ENCODE measurements at regions not wholly inside any gene's neighbourhood (a gene's known extent, or its start where the extent isn't known, plus 50 kb on each side); places are given as distances from the start of the nearest gene placed in this dataset.
"Not testable (repeated sequence)": the region's sequence is repeated elsewhere in the genome, so short reads cannot be mapped to it uniquely, and the experiment has no call there.

GRCh38 chrX:444305-444704, 57.6 kb upstream of the PPP2R3B start:
- DNase-seq (ENCODE audit: extremely low spot score, unreplicated experiment), result no peak
- H3K27ac Mint-ChIP-seq, result no peak overlapping the region
- peaks cover 70% of the 10 kb centered on the region for H3K27me3 Mint-ChIP-seq
- H3K9me3 Mint-ChIP-seq, result peaks cover 4% of the 10 kb centered on the region
- no peaks in the 10 kb centered on the region for H3K4me1 Mint-ChIP-seq (ENCODE audit: unreplicated experiment)
- peaks cover 4% of the 10 kb centered on the region for H3K36me3 Mint-ChIP-seq
- no peak for TF ChIP-seq CTCF (conservative IDR thresholded peaks at IDR 0.05)
- no peak overlapping the region for H3K4me3 Mint-ChIP-seq

DNA sequence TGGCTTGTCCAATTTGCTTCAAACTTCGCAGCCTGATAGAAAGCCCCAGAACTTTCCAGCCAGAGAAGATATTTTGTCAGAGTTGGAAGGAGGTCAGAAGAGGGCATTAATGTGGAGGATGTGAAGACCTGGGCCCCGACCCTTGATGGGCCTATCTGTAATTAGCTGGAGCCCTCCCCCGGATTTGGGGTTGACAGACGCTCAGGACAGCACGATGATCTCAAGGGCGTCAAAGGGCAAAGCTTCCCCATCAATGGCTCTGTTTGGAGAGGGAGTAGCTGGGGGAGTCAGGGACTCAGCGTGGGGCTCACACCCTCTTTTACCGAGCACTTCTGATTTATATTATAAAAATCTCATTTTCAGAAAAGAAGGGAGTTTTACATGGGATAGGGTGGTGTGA, 59.0 kb upstream of the PPP2R3B start:
- Mint-ChIP-seq H3K27ac (no peak overlapping the region), H3K4me3 (no peak overlapping the region), H3K36me3 (no peaks in the 10 kb centered on the region), H3K9me3 (peaks cover 4% of the 10 kb centered on the region), H3K4me1 (ENCODE audit: unreplicated experiment) (no peaks in the 10 kb centered on the region), H3K27me3 (peaks cover 56% of the 10 kb centered on the region)
- DNase-seq (ENCODE audit: extremely low spot score, unreplicated experiment), result no peak
- TF ChIP-seq CTCF (conservative IDR thresholded peaks at IDR 0.05), result no peak

DNA sequence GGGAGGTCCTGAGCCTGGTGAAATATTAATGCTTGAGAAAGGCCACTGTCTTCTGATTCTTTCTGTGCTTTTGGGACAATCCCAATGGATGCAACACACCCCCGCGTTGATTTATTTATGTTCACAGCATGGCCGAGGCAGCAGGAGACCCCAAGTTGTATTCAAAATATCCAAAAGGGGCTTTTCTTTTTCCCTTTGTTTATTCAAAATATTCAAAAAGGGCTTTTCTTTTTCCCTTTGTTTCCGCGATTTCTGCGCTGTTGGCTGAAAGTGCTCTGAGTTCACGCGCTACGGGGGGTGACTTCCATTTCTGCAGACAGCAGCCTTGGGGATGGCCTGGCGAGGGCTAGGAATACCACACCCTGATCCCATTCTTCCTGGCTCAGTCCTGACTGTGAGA, 59.5 kb upstream of the PPP2R3B start:
- H3K27ac Mint-ChIP-seq, result no peak overlapping the region
- H3K9me3 Mint-ChIP-seq, result peaks cover 4% of the 10 kb centered on the region
- no peak for TF ChIP-seq CTCF (conservative IDR thresholded peaks at IDR 0.05)
- H3K36me3 Mint-ChIP-seq, result no peaks in the 10 kb centered on the region
- no peak for DNase-seq (ENCODE audit: extremely low spot score, unreplicated experiment)
- peaks cover 51% of the 10 kb centered on the region for H3K27me3 Mint-ChIP-seq
- H3K4me3 Mint-ChIP-seq, result no peak overlapping the region
- H3K4me1 Mint-ChIP-seq (ENCODE audit: unreplicated experiment), result no peaks in the 10 kb centered on the region

GRCh38 chrX:447052-447451, 60.3 kb upstream of the PPP2R3B start:
- no peak overlapping the region for H3K27ac Mint-ChIP-seq
- peaks cover 4% of the 10 kb centered on the region for H3K9me3 Mint-ChIP-seq
- no peak overlapping the region for H3K4me3 Mint-ChIP-seq
- H3K4me1 Mint-ChIP-seq (ENCODE audit: unreplicated experiment), result no peaks in the 10 kb centered on the region
- peaks cover 49% of the 10 kb centered on the region for H3K27me3 Mint-ChIP-seq
- no peaks in the 10 kb centered on the region for H3K36me3 Mint-ChIP-seq
- TF ChIP-seq CTCF (conservative IDR thresholded peaks at IDR 0.05), result no peak
- DNase-seq (ENCODE audit: extremely low spot score, unreplicated experiment), result no peak

GRCh38 chrX:451750-452149, 65.0 kb upstream of the PPP2R3B start:
- H3K9me3 Mint-ChIP-seq; DNase-seq (ENCODE audit: extremely low spot score, unreplicated experiment); H3K4me1 Mint-ChIP-seq (ENCODE audit: unreplicated experiment); H3K27ac Mint-ChIP-seq; H3K4me3 Mint-ChIP-seq; H3K36me3 Mint-ChIP-seq: not testable (repeated sequence)
- peak; percentile 25 for TF ChIP-seq CTCF (conservative IDR thresholded peaks at IDR 0.05)
- peaks cover 31% of the 10 kb centered on the region for H3K27me3 Mint-ChIP-seq

- Mint-ChIP-seq H3K36me3 (peaks cover 9% of the 10 kb centered on the region), H3K9me3 (no peaks in the 10 kb centered on the region), H3K27me3 (peaks cover 33% of the 10 kb centered on the region), H3K4me1 (ENCODE audit: unreplicated experiment) (no peaks in the 10 kb centered on the region), H3K4me3 (no peak overlapping the region), H3K27ac (no peak overlapping the region)
- DNase-seq (ENCODE audit: extremely low spot score, unreplicated experiment), result no peak
- TF ChIP-seq CTCF (conservative IDR thresholded peaks at IDR 0.05), result no peak
Measured at GRCh38 chrX:452598-452997, 65.9 kb upstream of the PPP2R3B start.

GRCh38 chrX:454514-454913, 67.8 kb upstream of the PPP2R3B start:
- peaks cover 34% of the 10 kb centered on the region for H3K27me3 Mint-ChIP-seq
- not testable (repeated sequence) for H3K4me1 Mint-ChIP-seq (ENCODE audit: unreplicated experiment); H3K9me3 Mint-ChIP-seq; H3K27ac Mint-ChIP-seq; H3K36me3 Mint-ChIP-seq; H3K4me3 Mint-ChIP-seq; DNase-seq (ENCODE audit: extremely low spot score, unreplicated experiment)

Data from type B pancreatic cell (in vitro differentiated cells).